ENCODE measurements at regions not wholly inside any gene's neighbourhood (a gene's known extent, or its start where the extent isn't known, plus 50 kb on each side); places are given as distances from the start of the nearest gene placed in this dataset.

DNA sequence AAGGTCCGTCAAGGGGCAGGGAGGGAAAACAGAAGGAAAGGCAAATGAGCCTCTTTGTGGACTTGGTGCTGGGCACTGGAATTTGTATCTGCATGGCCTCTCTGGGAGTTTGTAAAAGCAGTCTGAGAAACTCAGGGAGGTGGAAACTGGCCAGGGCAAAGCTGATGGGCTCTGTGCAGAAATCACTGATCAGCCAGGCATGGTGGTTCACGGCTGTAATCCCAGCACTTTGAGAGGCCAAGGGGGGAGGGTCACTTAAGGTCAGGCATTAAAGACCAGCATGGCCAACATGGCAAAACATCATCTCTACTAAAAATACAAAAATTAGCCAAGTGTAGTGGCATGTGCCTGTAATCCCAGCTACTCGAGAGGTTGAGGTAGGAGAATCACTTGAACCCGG, 369.9 kb upstream of the ZNF507 start:
- H3K4me3 ChIP-seq, result no peak overlapping the region
- no peaks in the 10 kb centered on the region for H3K36me3 ChIP-seq
- intact Hi-C loops (cut with DNase I), result no loop called here
- H3K27ac ChIP-seq, result no peak overlapping the region
- DNase-seq (ENCODE audit: low spot score), result no peak
- H3K9me3 ChIP-seq, result no peaks in the 10 kb centered on the region
- no peaks in the 10 kb centered on the region for H3K27me3 ChIP-seq (replicated peaks; ENCODE audit: insufficient read depth)
- no peaks in the 10 kb centered on the region for H3K4me1 ChIP-seq (replicated peaks)
- TF ChIP-seq, protein P1, sequence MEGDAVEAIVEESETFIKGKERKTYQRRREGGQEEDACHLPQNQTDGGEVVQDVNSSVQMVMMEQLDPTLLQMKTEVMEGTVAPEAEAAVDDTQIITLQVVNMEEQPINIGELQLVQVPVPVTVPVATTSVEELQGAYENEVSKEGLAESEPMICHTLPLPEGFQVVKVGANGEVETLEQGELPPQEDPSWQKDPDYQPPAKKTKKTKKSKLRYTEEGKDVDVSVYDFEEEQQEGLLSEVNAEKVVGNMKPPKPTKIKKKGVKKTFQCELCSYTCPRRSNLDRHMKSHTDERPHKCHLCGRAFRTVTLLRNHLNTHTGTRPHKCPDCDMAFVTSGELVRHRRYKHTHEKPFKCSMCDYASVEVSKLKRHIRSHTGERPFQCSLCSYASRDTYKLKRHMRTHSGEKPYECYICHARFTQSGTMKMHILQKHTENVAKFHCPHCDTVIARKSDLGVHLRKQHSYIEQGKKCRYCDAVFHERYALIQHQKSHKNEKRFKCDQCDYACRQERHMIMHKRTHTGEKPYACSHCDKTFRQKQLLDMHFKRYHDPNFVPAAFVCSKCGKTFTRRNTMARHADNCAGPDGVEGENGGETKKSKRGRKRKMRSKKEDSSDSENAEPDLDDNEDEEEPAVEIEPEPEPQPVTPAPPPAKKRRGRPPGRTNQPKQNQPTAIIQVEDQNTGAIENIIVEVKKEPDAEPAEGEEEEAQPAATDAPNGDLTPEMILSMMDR (IDR thresholded peaks at IDR 0.05), result no peak
- no peak for TF ChIP-seq POLR2AphosphoS5 (IDR thresholded peaks at IDR 0.05)
- TF ChIP-seq POLR2A (IDR thresholded peaks at IDR 0.05), result no peak
- WGBS, result 98% methylated on average over 4 of the region's 4 CpGs

DNA sequence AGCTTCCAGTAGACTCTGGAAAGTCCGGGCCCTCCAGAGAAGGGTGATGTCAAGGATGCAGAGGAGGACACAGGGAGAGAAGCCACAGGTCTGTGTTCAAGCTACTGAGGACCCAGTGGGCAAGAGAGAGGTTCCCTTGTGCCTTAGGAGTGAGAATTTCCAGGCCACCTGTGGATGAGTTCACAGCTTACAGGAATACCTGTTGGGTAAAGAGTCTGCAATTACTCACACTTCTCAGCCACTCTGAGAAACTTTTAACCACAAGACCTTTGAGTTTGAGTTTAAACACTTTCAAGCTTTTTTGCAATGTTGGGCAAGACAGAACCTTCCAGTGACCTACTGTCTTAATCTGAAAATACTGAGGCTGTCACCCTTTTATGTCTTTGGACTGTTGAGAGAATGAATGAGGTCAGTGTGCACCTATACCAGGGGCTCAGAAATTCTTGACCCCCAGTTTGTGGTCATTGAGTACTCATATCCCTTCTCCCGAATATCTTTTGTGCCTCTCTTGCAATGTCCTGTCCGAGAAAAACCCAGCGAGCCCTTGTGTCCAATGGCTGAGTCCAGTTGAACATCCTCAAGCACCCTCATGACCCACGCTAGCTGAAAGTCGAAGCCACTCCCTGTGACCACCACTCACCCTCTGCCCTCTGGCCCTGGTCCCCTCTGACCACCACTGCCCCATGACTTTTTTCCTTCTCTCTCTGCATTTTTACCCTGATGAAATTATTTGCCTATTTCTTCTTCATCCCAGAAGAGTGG, 368.5 kb upstream of the ZNF507 start:
- H3K27me3 ChIP-seq (replicated peaks; ENCODE audit: insufficient read depth), result no peaks in the 10 kb centered on the region
- no peaks in the 10 kb centered on the region for H3K4me1 ChIP-seq (replicated peaks)
- no peak overlapping the region for H3K4me3 ChIP-seq
- no peaks in the 10 kb centered on the region for H3K36me3 ChIP-seq
- no peak for DNase-seq (ENCODE audit: low spot score)
- WGBS, result 96% methylated on average over 6 of the region's 6 CpGs
- intact Hi-C loops (cut with DNase I), result no loop called here
- H3K9me3 ChIP-seq, result no peaks in the 10 kb centered on the region
- no peak for TF ChIP-seq POLR2AphosphoS5 (IDR thresholded peaks at IDR 0.05)
- TF ChIP-seq POLR2A (IDR thresholded peaks at IDR 0.05), result no peak
- TF ChIP-seq, protein P1 (IDR thresholded peaks at IDR 0.05), result no peak
- H3K27ac ChIP-seq, result no peak overlapping the region

DNA sequence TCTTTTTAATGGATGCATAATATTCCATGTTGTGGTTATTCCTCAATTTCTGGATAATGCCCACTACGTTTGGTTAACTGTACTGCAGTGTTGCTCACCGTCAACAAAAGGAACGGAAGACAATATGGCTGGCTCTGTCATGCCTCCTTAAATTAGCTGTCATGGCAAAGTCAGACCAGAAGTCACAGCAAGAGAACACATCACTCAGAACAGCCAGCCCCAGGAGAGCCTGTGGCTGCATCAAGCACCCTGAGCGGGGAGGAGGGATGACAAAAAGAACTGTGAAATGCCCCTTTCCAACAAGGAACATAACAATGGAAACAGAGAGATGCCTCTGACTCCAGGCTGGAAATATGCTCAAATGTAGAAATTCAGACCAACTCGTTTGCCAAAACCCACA, 366.0 kb upstream of the ZNF507 start:
- TF ChIP-seq, protein P1 (IDR thresholded peaks at IDR 0.05), result no peak
- TF ChIP-seq POLR2AphosphoS5 (IDR thresholded peaks at IDR 0.05) (no peak), POLR2A (IDR thresholded peaks at IDR 0.05) (no peak)
- H3K36me3 ChIP-seq, result no peaks in the 10 kb centered on the region
- no peaks in the 10 kb centered on the region for H3K9me3 ChIP-seq
- H3K27ac ChIP-seq, result no peak overlapping the region
- WGBS, result 90% methylated on average over 5 of the region's 5 CpGs
- no peaks in the 10 kb centered on the region for H3K27me3 ChIP-seq (replicated peaks; ENCODE audit: insufficient read depth)
- no peak for DNase-seq (ENCODE audit: low spot score)
- intact Hi-C loops (cut with DNase I), result no loop called here
- no peak overlapping the region for H3K4me3 ChIP-seq
- no peaks in the 10 kb centered on the region for H3K4me1 ChIP-seq (replicated peaks)

DNA sequence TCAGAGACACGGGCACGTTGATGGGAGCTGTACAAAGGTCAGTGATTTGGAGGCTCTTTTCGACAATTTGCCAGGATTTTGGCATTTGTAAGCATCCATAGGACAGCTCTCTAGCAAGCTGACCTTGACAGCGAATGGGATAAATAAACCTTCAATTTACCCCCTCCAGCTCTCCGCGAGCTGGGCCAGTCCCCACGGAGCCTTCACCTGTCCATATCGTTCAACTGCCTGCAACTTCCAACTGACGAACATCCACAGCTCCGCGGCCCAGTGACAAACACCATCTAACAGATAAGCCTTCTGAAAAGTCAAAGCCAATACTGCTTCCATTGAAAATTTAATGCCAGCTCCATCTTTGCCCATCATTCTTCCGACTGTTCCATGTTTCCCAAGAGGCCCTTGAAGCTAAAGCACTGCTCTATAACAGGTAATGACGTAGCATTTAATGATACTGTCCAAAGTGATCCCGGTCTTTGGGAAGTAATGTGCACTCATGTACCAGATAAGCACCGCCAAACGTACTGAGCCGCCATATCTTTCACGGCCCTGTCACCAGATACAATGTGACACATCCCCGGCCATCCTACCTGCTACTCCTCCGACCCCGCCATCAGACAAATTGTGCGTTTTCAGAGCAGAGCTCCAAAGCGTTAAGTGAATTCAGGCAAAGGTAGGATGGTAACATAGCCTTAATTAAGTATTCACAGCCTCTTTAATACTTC, 365.3 kb upstream of the ZNF507 start:
- no peak for TF ChIP-seq POLR2AphosphoS5 (IDR thresholded peaks at IDR 0.05)
- no peak for TF ChIP-seq POLR2A (IDR thresholded peaks at IDR 0.05)
- TF ChIP-seq, protein P1 (IDR thresholded peaks at IDR 0.05), result no peak
- intact Hi-C loops (cut with DNase I), result no loop called here
- no peaks in the 10 kb centered on the region for H3K4me1 ChIP-seq (replicated peaks)
- H3K27me3 ChIP-seq (replicated peaks; ENCODE audit: insufficient read depth), result no peaks in the 10 kb centered on the region
- no peaks in the 10 kb centered on the region for H3K36me3 ChIP-seq
- DNase-seq (ENCODE audit: low spot score), result no peak
- no peak overlapping the region for H3K27ac ChIP-seq
- H3K9me3 ChIP-seq, result no peaks in the 10 kb centered on the region
- H3K4me3 ChIP-seq, result no peak overlapping the region
- WGBS, result 95% methylated on average over 23 of the region's 23 CpGs

DNA sequence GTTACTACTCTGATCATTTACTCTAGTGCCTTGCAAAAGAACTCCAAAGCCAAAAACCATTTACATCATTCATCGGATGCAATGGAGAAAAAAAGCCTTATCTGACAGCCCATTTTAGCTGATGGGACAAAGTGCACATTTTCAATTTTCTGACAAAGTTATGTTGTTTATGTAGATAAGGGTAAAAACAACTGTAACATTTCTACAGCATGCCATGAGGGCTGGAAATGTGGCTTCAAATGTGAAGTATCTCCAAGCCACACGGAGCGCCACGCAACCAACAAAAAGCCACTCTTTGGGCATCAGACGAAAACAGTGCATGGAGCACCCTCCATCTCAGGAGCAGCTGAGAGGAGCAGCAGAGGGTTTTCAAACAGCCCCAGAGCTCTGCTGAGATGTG, 364.6 kb upstream of the ZNF507 start:
- Histone ChIP-seq H3K27me3 (replicated peaks; ENCODE audit: insufficient read depth) (no peaks in the 10 kb centered on the region), H3K36me3 (no peaks in the 10 kb centered on the region), H3K9me3 (no peaks in the 10 kb centered on the region), H3K4me3 (no peak overlapping the region), H3K4me1 (replicated peaks) (no peaks in the 10 kb centered on the region), H3K27ac (no peak overlapping the region)
- TF ChIP-seq POLR2A (IDR thresholded peaks at IDR 0.05) (no peak), POLR2AphosphoS5 (IDR thresholded peaks at IDR 0.05) (no peak)
- TF ChIP-seq, protein P1 (IDR thresholded peaks at IDR 0.05), result no peak
- intact Hi-C loops (cut with DNase I), result no loop called here
- WGBS, result 87% methylated on average over 5 of the region's 5 CpGs
- no peak for DNase-seq (ENCODE audit: low spot score)
